Astrocyte (in vitro differentiated cells and primary cell): ENCODE measurements at regions not wholly inside any gene's neighbourhood (a gene's known extent, or its start where the extent isn't known, plus 50 kb on each side); places are given as distances from the start of the nearest gene placed in this dataset.

Experiments used
- EZH2 ChIP-seq: IDR thresholded peaks from 2 replicates; pipeline ENCODE4 v1.6.1; 2012; ENCODE audit warnings: mild to moderate bottlenecking, low read length, inconsistent platforms; ENCODE audit not compliant: insufficient read depth
- TF ChIP-seq, protein P1 (sequence below): IDR thresholded peaks from 2 replicates; pipeline ENCODE4 v1.5.1; 2011; ENCODE audit warnings: low read depth, mild to moderate bottlenecking, inconsistent platforms, low read length, moderate library complexity; ENCODE audit not compliant: insufficient read depth

DNA sequence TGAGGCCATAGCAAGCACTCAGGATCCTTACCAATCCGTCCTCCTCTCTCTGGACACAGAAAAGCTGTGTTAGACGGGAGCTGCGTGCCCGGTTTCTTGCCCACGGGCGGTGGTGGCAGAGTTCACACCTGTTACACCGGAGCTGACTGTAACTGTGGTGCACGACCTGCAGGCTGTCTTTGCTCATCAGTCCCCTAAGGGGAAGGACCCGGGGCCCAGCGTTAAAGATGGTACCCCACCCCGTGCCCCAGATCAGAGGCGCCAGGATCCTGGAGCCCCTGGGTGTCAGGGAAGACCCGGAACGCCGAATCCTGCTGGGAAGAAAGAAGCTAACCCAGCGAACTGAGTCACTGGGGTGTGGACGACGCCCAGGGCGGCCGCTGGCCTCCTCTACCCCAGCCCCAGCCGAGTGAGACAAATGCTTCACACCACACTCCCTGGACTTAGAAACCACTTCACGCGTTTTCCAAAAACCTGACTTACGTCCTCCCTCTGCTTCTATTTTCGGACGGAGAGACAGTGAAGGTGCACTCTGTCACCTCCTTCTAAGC, 293.6 kb upstream of the SALL3 start:
- TF ChIP-seq, protein P1, sequence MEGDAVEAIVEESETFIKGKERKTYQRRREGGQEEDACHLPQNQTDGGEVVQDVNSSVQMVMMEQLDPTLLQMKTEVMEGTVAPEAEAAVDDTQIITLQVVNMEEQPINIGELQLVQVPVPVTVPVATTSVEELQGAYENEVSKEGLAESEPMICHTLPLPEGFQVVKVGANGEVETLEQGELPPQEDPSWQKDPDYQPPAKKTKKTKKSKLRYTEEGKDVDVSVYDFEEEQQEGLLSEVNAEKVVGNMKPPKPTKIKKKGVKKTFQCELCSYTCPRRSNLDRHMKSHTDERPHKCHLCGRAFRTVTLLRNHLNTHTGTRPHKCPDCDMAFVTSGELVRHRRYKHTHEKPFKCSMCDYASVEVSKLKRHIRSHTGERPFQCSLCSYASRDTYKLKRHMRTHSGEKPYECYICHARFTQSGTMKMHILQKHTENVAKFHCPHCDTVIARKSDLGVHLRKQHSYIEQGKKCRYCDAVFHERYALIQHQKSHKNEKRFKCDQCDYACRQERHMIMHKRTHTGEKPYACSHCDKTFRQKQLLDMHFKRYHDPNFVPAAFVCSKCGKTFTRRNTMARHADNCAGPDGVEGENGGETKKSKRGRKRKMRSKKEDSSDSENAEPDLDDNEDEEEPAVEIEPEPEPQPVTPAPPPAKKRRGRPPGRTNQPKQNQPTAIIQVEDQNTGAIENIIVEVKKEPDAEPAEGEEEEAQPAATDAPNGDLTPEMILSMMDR: no peak
- TF ChIP-seq EZH2: no peak
